UCSD-AML1 (cell line): ENCODE measurements at regions not wholly inside any gene's neighbourhood (a gene's known extent, or its start where the extent isn't known, plus 50 kb on each side); places are given as distances from the start of the nearest gene placed in this dataset.
"Not testable (repeated sequence)": the region's sequence is repeated elsewhere in the genome, so short reads cannot be mapped to it uniquely, and the experiment has no call there.

Source experiments
- DNase-seq: peaks from one replicate; lab custom pipeline; 2025; ENCODE audit not compliant: unreplicated experiment; lab: John Stamatoyannopoulos, UW

- not testable (repeated sequence) for DNase-seq
These were observed 54.8 kb upstream of the FAM90A1 start for GRCh38 chr12:8282181-8282580.

- DNase-seq = not testable (repeated sequence)
These were observed 58.3 kb upstream of the FAM90A1 start for GRCh38 chr12:8285681-8286080.

GRCh38 chr12:8291764-8292163 is 64.3 kb upstream of the FAM90A1 start:
- DNase-seq = not testable (repeated sequence)

- DNase-seq = not testable (repeated sequence)
These were observed 67.2 kb upstream of the FAM90A1 start for GRCh38 chr12:8294662-8295061.

- not testable (repeated sequence) for DNase-seq
These were observed 81.2 kb upstream of the FAM90A1 start for GRCh38 chr12:8308611-8309010.

- DNase-seq = not testable (repeated sequence)
These were observed 88.6 kb upstream of the FAM90A1 start for GRCh38 chr12:8315997-8316396.

GRCh38 chr12:8317675-8318074 is 90.3 kb upstream of the FAM90A1 start:
- not testable (repeated sequence) for DNase-seq

GRCh38 chr12:8320251-8320730 is 92.9 kb upstream of the FAM90A1 start:
- DNase-seq = not testable (repeated sequence)

GRCh38 chr12:8320791-8321370 is 93.5 kb upstream of the FAM90A1 start:
- not testable (repeated sequence) for DNase-seq

- DNase-seq = not testable (repeated sequence)
These were observed 97.9 kb upstream of the FAM90A1 start for GRCh38 chr12:8325145-8325839.

- not testable (repeated sequence) for DNase-seq
These were observed 101.4 kb upstream of the FAM90A1 start for GRCh38 chr12:8328835-8329234.

GRCh38 chr12:8332373-8332772 is 105.0 kb upstream of the FAM90A1 start:
- DNase-seq = not testable (repeated sequence)

GRCh38 chr12:8351073-8351472 is 104.7 kb upstream of the CLEC6A start:
- not testable (repeated sequence) for DNase-seq

GRCh38 chr12:8354741-8355140 is 101.0 kb upstream of the CLEC6A start:
- not testable (repeated sequence) for DNase-seq

GRCh38 chr12:8355531-8355930 is 100.2 kb upstream of the CLEC6A start:
- not testable (repeated sequence) for DNase-seq

GRCh38 chr12:8373744-8374143 is 82.0 kb upstream of the CLEC6A start:
- not testable (repeated sequence) for DNase-seq

- not testable (repeated sequence) for DNase-seq
These were observed 80.6 kb upstream of the CLEC6A start for GRCh38 chr12:8375122-8375521.

GRCh38 chr12:8377756-8378155 is 78.0 kb upstream of the CLEC6A start:
- not testable (repeated sequence) for DNase-seq

GRCh38 chr12:8382556-8382955 is 73.2 kb upstream of the CLEC6A start:
- not testable (repeated sequence) for DNase-seq

GRCh38 chr12:8384686-8385085 is 71.1 kb upstream of the CLEC6A start:
- DNase-seq = not testable (repeated sequence)

- not testable (repeated sequence) for DNase-seq
These were observed 70.3 kb upstream of the CLEC6A start for GRCh38 chr12:8385431-8385830.

GRCh38 chr12:8386661-8387060 is 69.1 kb upstream of the CLEC6A start:
- DNase-seq = not testable (repeated sequence)
